SU-DHL-6 (cell line): ENCODE measurements at regions not wholly inside any gene's neighbourhood (a gene's known extent, or its start where the extent isn't known, plus 50 kb on each side); places are given as distances from the start of the nearest gene placed in this dataset.

Experiments used
- H2AFZ ChIP-seq: fragments of 200-600 bp; sonication (generic); 2 replicates; pipeline ENCODE4 v1.6.1; 2014; ENCODE audit warnings: low read depth, mild to moderate bottlenecking, moderate library complexity, mixed read lengths, antibody characterized with exemption, low read length; ENCODE audit not compliant: severe bottlenecking
- H3F3A ChIP-seq: fragments of 200-600 bp; shearing (Covaris generic); 2 replicates; pipeline ENCODE4 v1.6.0; 2016; ENCODE audit warnings: antibody characterized with exemption, mild to moderate bottlenecking; ENCODE audit not compliant: insufficient read depth
- H3K27ac ChIP-seq: fragments of 200-600 bp; sonication (generic); 2 replicates; pipeline ENCODE4 v1.5.1; 2016; ENCODE audit warnings: low read depth, mild to moderate bottlenecking, low read length, moderate library complexity, mixed read lengths
- H3K27me3 ChIP-seq: fragments of 200-600 bp; sonication (generic), shearing (Covaris generic); 2 replicates; pipeline ENCODE4 v1.6.0; 2014; ENCODE audit warnings: mild to moderate bottlenecking, low read length
- H3K36me3 ChIP-seq: fragments of 200-600 bp; sonication (generic); 2 replicates; pipeline ENCODE4 v1.6.1; 2014; ENCODE audit warnings: mild to moderate bottlenecking, low read length, mixed read lengths
- H3K4me2 ChIP-seq: fragments of 300-600, 200-600 bp; shearing (Covaris generic), sonication (generic); 2 replicates; pipeline ENCODE4 v1.6.0; 2014; ENCODE audit warnings: low read length, low read depth, mild to moderate bottlenecking; ENCODE audit not compliant: poor library complexity, severe bottlenecking
- H3K4me3 ChIP-seq: fragments of 200-600 bp; sonication (generic); 2 replicates; pipeline ENCODE4 v1.5.1; 2014; ENCODE audit warnings: antibody characterized with exemption, low read length, mild to moderate bottlenecking, mixed read lengths; ENCODE audit not compliant: insufficient read depth, poor library complexity, severe bottlenecking
- H3K79me2 ChIP-seq: fragments of 200-600 bp; sonication (generic); 2 replicates; pipeline ENCODE4 v1.6.1; 2014; ENCODE audit warnings: mild to moderate bottlenecking, low read length, moderate library complexity; ENCODE audit not compliant: insufficient read depth
- H3K9ac ChIP-seq: fragments of 200-600 bp; sonication (generic); 2 replicates; pipeline ENCODE4 v1.7.0; 2014; ENCODE audit warnings: mild to moderate bottlenecking, low read length
- H3K9me2 ChIP-seq: fragments of 200-600 bp; sonication (generic); replicated peaks from 2 replicates; pipeline ENCODE4 v1.6.1; 2014; ENCODE audit warnings: low read length; ENCODE audit not compliant: insufficient read depth
- H3K9me3 ChIP-seq: fragments of 200-600 bp; sonication (generic); 2 replicates; pipeline ENCODE4 v1.6.1; 2014; ENCODE audit warnings: low read length, mixed read lengths; ENCODE audit not compliant: insufficient read depth
- H4K20me1 ChIP-seq: fragments of 200-600 bp; sonication (generic); 2 replicates; pipeline ENCODE4 v1.6.1; 2014; ENCODE audit warnings: low read depth, mild to moderate bottlenecking, antibody characterized with exemption, low read length, moderate library complexity, mixed read lengths
- EZH2phosphoT487 ChIP-seq: fragments of 200-600 bp; sonication (generic), shearing (Covaris generic); conservative IDR thresholded peaks from 2 replicates; pipeline ENCODE4 v1.6.1; 2018; ENCODE audit warnings: mild to moderate bottlenecking, antibody characterized with exemption, low read length, moderate library complexity, mixed read lengths
- TF ChIP-seq, protein P1 (sequence below): fragments of 200-600 bp; sonication (generic); IDR thresholded peaks from one replicate; pipeline ENCODE4 v1.5.1; 2017; ENCODE audit warnings: antibody characterized with exemption, mild to moderate bottlenecking, low read length, moderate library complexity; ENCODE audit not compliant: insufficient read depth, poor library complexity, severe bottlenecking

DNA sequence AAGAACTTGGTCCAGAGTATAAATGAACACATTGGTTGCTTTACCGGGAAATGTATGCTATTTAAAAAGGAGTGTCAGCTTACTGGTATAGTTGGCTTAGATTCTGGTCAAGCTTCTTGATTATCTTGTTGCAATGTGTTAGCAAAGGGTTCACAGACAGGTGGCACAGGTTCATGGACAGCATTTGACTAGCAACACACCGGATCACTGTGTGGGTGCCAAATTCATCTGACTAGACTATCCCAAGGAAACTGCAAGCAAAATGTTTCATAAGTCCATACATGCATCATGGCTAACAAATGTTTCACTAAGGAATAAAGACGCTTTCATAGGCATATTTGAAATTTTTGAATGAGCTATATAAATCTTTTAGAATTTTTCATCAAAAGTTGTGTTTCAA is 274.1 kb downstream of the PLK2 start:
- H3K4me2 ChIP-seq: no peak overlapping the region

DNA sequence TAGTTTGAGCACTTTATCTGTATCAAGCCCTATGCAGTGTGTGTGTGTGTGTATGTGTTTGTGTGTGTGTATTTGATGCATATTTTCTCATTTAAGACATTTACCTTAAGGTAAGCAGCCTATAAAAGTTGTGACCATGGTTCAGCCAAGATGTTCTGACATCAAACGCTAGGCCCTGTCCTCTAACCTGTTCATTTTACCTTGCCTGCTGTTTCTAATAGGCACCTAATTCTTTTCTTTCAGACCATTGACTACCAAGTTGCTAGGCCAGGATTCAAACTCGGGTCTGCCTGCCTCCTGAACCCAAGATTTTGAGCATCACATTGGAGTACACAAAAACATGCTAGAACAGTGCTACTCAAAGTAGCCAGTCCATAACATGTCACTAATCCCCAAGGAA is 274.5 kb downstream of the PLK2 start:
- Histone ChIP-seq H3K27ac (no peak overlapping the region), H3K4me2 (no peak overlapping the region), H3F3A (no peaks in the 10 kb centered on the region), H3K79me2 (no peaks in the 10 kb centered on the region), H4K20me1 (no peaks in the 10 kb centered on the region), H3K4me3 (no peak overlapping the region), H3K36me3 (no peaks in the 10 kb centered on the region), H2AFZ (no peak overlapping the region), H3K9me2 (no peaks in the 10 kb centered on the region), H3K27me3 (no peaks in the 10 kb centered on the region), H3K9ac (no peak overlapping the region), H3K9me3 (no peaks in the 10 kb centered on the region)
- no peak for TF ChIP-seq EZH2phosphoT487
- TF ChIP-seq, protein P1, sequence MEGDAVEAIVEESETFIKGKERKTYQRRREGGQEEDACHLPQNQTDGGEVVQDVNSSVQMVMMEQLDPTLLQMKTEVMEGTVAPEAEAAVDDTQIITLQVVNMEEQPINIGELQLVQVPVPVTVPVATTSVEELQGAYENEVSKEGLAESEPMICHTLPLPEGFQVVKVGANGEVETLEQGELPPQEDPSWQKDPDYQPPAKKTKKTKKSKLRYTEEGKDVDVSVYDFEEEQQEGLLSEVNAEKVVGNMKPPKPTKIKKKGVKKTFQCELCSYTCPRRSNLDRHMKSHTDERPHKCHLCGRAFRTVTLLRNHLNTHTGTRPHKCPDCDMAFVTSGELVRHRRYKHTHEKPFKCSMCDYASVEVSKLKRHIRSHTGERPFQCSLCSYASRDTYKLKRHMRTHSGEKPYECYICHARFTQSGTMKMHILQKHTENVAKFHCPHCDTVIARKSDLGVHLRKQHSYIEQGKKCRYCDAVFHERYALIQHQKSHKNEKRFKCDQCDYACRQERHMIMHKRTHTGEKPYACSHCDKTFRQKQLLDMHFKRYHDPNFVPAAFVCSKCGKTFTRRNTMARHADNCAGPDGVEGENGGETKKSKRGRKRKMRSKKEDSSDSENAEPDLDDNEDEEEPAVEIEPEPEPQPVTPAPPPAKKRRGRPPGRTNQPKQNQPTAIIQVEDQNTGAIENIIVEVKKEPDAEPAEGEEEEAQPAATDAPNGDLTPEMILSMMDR: no peak

More for the DNA sequence above, 274.1 kb downstream of the PLK2 start:
- H3K79me2 ChIP-seq: no peaks in the 10 kb centered on the region
- H3K27me3 ChIP-seq: no peaks in the 10 kb centered on the region
- no peaks in the 10 kb centered on the region for H3K9me3 ChIP-seq
- TF ChIP-seq, protein P1: no peak
- no peak for TF ChIP-seq EZH2phosphoT487
- no peaks in the 10 kb centered on the region for H3F3A ChIP-seq
- H3K27ac ChIP-seq: no peak overlapping the region
- H3K9me2 ChIP-seq: no peaks in the 10 kb centered on the region
- no peak overlapping the region for H2AFZ ChIP-seq
- H3K4me3 ChIP-seq: no peak overlapping the region
- no peak overlapping the region for H3K9ac ChIP-seq
- H4K20me1 ChIP-seq: no peaks in the 10 kb centered on the region
- no peaks in the 10 kb centered on the region for H3K36me3 ChIP-seq

DNA sequence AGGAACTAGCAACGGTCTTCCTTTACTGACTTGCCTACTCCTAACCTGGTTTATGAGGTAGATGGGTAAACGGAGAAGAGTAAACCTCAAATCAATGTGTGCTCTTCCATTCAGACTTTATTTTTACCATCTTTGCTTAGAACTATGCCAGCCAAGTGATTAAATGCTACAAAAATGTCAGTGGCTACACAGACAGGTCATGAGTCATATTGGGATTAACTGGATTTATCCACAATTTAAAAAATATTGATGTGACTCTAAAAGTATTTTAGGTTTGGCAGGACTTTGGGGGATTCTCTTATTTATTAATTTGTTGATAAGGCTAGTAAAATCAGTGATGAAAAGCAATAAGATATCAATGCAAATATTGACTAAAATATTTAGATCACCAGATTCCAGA is 275.0 kb downstream of the PLK2 start:
- Histone ChIP-seq H3F3A (no peaks in the 10 kb centered on the region), H3K4me2 (no peak overlapping the region), H3K27ac (no peak overlapping the region), H3K27me3 (no peaks in the 10 kb centered on the region), H3K9me2 (no peaks in the 10 kb centered on the region), H3K36me3 (no peaks in the 10 kb centered on the region), H3K9me3 (no peaks in the 10 kb centered on the region), H3K79me2 (no peaks in the 10 kb centered on the region), H3K4me3 (no peak overlapping the region), H2AFZ (no peak overlapping the region), H4K20me1 (no peaks in the 10 kb centered on the region), H3K9ac (no peak overlapping the region)
- TF ChIP-seq, protein P1: no peak
- TF ChIP-seq EZH2phosphoT487: no peak

DNA sequence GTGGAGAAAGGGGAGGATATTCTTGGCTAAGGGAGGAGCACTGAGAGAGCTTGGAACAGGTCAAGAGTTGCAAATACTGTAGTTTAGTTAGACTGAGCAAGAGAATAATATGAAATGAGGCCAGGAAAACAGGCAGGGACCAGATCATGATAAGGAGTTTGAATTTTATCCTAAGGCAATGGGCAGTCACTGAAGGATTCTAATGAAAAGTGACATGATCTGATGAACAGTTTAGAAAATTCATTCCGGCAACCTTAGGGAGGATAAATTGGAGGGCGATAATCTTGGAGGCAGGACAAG is 276.1 kb downstream of the PLK2 start:
- TF ChIP-seq EZH2phosphoT487: no peak
- TF ChIP-seq, protein P1: no peak
- Histone ChIP-seq H3K4me3 (no peak overlapping the region), H3K9me3 (no peaks in the 10 kb centered on the region), H3F3A (no peaks in the 10 kb centered on the region), H2AFZ (no peak overlapping the region), H4K20me1 (no peaks in the 10 kb centered on the region), H3K4me2 (no peak overlapping the region), H3K27ac (no peak overlapping the region), H3K36me3 (no peaks in the 10 kb centered on the region), H3K9me2 (no peaks in the 10 kb centered on the region), H3K27me3 (no peaks in the 10 kb centered on the region), H3K79me2 (no peaks in the 10 kb centered on the region), H3K9ac (no peak overlapping the region)
